Coronary artery (tissue), 2 donors: ENCODE measurements at regions not wholly inside any gene's neighbourhood (a gene's known extent, or its start where the extent isn't known, plus 50 kb on each side); places are given as distances from the start of the nearest gene placed in this dataset.

ENCODE experiments used
- DNase-seq: peaks from one replicate; pipeline ENCODE4 v3.0.0-alpha.2; 2017; ENCODE audit warnings: low spot score
- H3K27ac ChIP-seq, 2 donors: fragments of 200-600 bp; sonication (generic); one replicate each; pipeline ENCODE4 v1.5.1; 2016 to 2019
- H3K4me3 ChIP-seq: fragments of 200-600 bp; sonication (generic); 2 replicates; pipeline ENCODE4 v1.5.1; 2016; ENCODE audit warnings: mild to moderate bottlenecking, moderate library complexity
- TF ChIP-seq, protein P1 (sequence below): fragments of 200-600 bp; sonication (generic); IDR thresholded peaks from one replicate; pipeline ENCODE4 v1.5.1; 2019; ENCODE audit warnings: antibody characterized with exemption

DNA sequence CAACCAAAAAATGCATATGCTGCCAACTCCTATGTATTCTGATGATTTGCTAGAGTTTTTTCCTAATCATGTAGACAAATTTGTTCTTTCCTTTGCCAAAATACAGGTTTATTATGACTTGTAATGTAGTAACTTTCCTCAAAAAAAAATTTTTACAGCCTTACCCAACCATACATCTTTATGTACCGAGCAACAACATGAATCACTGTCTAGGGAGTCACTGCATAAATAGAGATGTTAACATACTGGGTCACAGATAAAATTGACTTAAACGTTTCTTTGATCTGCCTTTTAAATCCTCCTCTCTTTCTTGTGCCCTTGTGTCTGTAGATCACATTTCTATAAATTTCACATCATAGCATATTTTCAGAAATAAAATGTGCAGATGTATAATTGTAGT is 143.6 kb downstream of the MBD2 start:
- no peak for DNase-seq
- Histone ChIP-seq H3K4me3 (no peak overlapping the region), H3K27ac (no peak overlapping the region)
- TF ChIP-seq, protein P1, sequence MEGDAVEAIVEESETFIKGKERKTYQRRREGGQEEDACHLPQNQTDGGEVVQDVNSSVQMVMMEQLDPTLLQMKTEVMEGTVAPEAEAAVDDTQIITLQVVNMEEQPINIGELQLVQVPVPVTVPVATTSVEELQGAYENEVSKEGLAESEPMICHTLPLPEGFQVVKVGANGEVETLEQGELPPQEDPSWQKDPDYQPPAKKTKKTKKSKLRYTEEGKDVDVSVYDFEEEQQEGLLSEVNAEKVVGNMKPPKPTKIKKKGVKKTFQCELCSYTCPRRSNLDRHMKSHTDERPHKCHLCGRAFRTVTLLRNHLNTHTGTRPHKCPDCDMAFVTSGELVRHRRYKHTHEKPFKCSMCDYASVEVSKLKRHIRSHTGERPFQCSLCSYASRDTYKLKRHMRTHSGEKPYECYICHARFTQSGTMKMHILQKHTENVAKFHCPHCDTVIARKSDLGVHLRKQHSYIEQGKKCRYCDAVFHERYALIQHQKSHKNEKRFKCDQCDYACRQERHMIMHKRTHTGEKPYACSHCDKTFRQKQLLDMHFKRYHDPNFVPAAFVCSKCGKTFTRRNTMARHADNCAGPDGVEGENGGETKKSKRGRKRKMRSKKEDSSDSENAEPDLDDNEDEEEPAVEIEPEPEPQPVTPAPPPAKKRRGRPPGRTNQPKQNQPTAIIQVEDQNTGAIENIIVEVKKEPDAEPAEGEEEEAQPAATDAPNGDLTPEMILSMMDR = no peak

DNA sequence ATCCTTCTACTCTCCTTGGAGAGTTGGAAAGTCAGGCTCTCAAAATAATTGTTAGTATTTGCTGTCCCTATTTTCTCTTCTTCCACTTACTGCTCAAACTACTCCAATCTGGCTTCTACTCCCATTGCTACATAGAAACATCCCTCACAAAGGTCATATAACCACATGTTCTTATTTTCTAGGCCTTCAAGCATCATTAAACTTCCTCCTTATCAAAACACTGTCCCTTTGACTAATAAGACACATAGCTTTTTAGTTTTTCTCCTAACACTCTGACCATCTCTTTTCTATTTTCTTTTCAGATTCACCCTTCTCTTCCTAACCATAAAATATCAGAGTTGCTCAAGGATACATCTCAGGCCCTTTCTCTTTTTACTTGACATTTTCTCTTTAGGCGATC is 148.3 kb downstream of the MBD2 start:
- Histone ChIP-seq H3K4me3 (no peak overlapping the region), H3K27ac (no peak overlapping the region)
- no peak for DNase-seq
- TF ChIP-seq, protein P1 = no peak

DNA sequence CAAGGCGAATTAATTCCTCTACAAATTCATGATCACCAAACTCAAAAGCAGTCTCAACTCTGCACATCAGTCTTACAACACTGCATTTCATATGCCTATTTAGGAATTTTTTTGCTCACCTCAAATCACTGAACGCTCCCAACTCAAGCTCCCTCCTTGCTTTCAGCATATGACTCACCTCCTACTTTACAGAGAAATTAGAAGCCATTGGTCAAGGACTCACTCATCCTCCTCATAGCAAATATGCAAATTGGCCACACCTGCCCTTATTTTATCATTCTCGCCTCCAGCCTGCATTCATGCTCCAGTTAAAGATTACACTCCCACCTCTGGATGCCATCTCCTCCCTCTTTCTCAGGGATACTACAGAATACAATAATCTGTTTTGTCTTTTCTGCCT is 148.8 kb downstream of the MBD2 start:
- DNase-seq = no peak
- TF ChIP-seq, protein P1 = no peak
- no peak overlapping the region for H3K4me3 ChIP-seq
- no peak overlapping the region for H3K27ac ChIP-seq

DNA sequence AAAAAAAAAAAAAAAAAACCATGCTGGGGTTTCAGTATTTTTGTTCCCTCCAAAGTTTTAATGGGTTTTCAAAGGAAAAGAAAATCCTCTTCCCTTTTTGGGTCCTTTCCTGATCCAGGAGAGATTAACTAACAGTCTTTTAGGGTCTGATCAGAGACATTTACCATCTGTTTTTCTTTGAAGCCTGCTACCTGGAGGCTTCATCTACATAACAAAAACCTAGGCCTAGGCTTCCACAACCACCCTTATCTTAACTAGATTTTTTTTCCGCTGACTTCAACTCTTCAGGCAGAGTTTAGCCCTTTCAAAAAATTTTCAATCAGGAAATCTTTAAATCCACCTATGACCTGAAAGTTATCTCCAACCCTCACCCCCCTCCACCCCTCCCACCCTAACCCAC is 154.7 kb downstream of the MBD2 start:
- DNase-seq = no peak

DNA sequence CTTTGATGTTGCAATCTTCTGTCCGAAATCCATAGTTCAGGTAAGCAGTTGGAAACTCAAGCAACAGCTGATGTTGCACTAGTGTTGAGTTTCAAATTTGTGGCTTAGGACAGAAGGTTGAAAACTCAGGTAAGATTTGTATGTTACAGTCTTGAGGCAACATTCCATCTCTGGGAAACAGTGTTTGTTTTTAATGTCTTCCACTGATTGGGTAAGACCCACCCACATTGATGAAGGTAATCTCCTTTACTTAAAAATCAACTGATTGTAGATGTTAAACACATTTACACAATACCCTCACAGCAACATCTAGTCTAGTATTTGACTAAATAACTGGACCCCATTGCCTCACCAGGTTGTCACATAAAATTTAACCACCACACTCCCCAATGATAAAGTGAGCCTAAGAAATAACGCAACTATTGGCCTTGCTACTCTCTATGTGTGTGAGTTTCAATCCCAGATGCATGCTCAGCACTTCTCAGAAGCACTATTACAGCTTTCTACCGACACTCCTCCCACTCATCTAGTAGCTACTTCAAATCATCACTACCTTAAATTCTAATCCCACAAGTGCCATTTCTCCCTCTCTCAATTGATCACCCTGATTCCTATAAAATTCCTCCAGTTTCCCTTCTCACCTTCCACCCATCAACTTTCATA is 164.0 kb downstream of the MBD2 start:
- TF ChIP-seq, protein P1 = no peak
- no peak for DNase-seq
- Histone ChIP-seq H3K4me3 (no peak overlapping the region), H3K27ac (no peak overlapping the region)

More for the DNA sequence above, 154.7 kb downstream of the MBD2 start:
- TF ChIP-seq, protein P1 = no peak
- Histone ChIP-seq H3K27ac (no peak overlapping the region), H3K4me3 (no peak overlapping the region)

DNA sequence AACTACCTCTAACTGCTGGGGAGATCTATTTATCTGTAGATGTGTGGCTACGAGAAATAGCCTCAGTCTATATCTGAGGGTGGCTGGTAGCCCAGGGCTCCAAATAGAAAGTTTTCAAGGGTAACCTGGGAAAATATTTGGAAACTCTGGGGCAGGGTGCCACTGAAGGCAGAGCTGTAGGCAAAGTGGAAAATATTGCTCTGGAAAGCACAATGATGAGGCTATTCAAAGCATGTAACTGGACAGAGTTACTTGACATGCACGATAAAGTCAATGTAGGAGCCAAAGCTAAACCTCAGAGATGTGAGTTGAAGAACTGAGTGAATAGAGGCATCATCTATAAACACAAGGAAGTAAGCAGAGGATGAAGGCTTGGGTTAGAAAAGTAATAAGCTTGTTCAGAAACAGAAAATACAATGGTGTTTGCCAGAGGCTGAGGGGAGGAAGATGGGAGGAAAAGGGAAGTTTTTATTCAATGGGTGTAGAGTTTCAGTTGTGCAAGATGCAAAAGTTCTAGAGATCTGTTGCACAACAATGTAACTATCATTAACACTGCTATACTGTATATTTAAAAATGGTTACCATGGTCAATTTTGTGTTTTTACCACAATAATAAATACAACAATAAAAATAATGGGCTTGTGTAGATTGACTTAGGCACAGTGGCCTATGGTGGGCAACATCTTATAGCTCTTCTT is 171.6 kb downstream of the MBD2 start:
- TF ChIP-seq, protein P1 = no peak
- H3K4me3 ChIP-seq = no peak overlapping the region
- DNase-seq = no peak
- H3K27ac ChIP-seq = no peak overlapping the region

DNA sequence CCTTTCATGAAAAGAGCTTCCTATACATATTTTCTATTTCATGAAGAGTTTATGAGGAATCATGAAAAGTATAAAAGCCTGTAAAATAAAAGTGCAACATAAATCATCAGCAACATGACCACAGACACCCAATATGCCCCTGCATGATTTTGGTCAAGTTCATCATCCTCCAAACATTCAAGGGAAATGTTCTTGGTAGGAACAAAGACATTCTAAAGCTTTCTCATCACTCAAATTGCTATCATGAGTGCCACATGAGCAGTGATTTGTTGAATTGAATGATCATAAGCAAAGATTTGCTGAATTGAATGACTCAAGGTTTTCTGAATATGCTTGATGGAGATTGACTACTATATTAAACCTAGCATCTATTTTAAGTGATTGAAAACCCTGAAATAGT is 172.2 kb downstream of the MBD2 start:
- Histone ChIP-seq H3K4me3 (no peak overlapping the region), H3K27ac (no peak overlapping the region)
- no peak for DNase-seq
- TF ChIP-seq, protein P1 = no peak
